ENCODE measurements at regions not wholly inside any gene's neighbourhood (a gene's known extent, or its start where the extent isn't known, plus 50 kb on each side); places are given as distances from the start of the nearest gene placed in this dataset.

DNA sequence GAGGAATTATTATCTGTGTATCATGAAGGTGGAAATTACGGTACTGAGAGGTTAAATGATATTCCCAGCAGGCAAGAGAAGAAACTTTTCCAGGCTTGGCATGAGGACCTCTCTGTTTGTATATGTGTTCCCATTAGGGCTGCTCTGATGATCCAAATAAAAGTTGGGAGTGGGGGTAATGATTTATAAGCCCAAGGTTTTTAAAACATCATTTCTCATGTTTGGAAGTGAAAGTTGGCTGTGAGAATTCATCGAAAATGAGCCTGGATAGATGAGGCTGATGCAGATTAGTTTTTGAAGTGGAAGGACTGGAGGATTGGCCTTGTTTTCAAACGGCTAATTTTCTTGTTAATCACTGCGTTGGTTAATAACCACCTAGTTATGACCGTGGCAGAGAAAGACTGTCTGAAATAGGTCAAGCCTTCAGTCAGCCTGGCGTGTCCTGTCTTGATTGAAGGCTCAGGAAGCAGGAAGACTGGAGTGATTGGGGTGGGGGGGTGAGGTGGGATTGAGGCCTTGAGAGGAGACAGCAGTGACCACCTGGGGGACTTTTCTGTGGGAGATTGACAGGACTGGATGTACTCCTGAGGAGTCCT, 391.0 kb upstream of the WWC1 start:
- DNase-seq (ENCODE audit: low read depth in 4 of 4, low spot score in 3 of 4), result no peak

DNA sequence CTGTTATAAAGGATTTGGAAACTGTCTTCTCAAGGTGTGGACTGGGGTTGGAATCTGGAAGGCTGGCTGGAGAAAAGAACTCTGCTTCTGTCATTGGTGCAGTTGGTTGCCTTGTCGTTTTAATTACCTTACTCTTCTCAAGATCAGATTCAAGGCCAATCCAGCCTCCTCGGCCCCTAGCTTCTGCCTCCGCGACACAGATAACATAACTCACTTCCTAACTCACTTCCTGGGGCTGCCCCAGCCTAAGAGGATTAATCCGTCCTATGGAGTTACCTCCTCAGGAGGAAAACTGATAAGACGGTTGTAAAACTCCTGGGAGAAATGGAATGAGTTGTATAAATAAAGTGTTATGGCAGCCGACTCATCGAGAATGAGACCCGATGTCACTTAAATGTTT, 389.1 kb upstream of the WWC1 start:
- DNase-seq (ENCODE audit: low read depth in 4 of 4, low spot score in 3 of 4), result no peak

DNA sequence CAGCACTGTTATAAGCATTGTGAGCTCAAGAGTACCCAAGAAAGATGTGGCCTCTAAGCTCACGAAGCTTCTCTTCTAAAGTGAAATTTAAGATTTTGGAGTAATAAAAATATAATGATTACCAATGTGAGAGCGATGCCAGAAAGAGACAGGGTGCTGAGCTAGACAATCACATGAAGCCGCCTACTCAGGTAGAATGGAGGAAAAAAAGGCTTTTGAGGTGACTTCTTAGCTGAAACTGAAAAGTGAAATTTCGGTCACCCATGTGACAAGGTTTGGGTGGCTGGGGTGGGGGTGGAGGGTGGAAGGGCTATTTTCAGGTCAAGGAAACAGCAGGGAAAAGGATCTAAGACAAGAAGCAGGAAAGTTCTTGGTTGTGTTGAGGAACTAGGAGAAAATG, 388.2 kb upstream of the WWC1 start:
- no peak for DNase-seq (ENCODE audit: low read depth in 4 of 4, low spot score in 3 of 4)

DNA sequence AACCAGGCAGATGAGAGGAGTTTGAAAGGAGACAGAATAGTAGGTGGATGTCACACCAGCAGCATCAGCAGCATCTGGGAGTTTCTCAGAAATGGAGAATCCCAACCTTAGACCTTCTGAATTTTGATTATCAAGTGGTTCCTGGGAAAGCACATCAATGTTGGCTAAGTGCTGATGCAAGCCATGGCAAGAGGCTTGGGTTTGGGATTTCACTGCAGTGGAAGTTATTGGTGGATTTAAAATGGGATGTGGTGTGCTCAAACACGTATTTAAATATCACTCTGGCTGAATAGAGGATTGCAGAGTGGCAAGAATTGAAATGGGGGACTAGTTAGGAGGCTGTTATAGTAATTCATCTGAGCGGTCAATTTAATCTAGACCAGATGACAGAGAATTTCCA, 387.8 kb upstream of the WWC1 start:
- no peak for DNase-seq (ENCODE audit: low read depth in 4 of 4, low spot score in 3 of 4)

DNA sequence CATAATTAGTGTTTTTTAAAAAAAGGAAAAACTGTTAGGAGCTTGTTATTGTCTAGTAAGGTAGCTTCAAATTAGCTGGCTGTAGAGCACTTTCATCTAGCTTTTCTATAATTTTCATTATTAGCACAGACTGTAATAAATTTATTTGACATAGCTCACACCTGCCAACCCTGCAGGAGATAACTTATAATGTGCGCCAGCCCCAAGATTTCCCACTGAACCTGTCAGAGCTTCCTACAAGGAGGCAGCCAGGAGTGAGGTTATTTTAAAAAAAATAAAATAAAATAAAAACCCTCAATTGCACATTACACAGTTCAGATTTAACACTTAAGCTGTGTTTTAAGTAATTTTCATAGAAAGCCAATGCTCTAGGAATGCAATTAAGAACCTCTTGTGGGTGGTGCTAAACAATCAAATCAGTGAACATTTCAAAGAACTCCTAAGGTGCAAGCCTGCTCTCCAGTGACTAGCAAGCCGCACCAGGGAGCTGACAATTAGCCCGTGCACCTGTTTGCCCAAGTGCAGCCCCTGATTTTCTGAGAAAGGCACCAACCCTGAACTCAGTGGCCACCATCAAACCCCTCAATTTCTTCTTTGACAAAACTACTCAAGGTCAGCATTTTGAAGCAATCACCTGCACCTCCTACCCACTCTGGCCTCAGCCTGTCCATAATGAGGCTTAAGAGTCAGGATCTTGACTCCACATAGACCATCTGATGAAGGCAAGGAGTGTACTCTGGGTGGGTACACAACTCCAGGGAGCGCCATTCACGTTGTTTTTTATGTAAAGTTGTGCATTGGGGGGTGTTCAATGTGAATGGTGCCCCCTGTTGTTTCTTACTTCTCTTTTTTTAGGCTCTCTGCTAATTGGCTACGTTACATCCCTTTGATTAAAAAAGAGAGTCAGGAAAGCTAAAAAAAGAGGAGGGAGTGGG, 385.3 kb upstream of the WWC1 start:
- no peak for DNase-seq (ENCODE audit: low read depth in 4 of 4, low spot score in 3 of 4)

DNA sequence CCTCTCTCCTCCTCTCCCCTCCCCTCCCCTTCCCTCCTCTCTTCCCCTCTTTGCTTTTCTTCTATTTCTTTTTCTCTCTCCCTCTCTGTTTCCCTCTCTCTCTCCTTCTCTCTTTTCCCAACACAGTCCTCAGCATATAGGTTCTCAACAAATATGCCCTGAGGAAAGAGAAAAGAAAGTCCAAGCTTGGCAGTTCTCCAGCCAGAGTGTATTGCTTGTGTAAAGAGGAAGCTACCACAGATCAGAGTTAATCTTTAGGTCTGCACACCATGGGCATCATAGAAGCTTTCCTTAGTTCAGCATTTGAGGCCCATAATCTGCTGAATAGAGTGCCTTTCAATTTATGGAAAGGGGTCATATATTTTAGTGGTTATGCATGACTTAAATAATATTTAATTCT, 382.8 kb upstream of the WWC1 start:
- no peak for DNase-seq (ENCODE audit: low read depth in 4 of 4, low spot score in 3 of 4)

DNA sequence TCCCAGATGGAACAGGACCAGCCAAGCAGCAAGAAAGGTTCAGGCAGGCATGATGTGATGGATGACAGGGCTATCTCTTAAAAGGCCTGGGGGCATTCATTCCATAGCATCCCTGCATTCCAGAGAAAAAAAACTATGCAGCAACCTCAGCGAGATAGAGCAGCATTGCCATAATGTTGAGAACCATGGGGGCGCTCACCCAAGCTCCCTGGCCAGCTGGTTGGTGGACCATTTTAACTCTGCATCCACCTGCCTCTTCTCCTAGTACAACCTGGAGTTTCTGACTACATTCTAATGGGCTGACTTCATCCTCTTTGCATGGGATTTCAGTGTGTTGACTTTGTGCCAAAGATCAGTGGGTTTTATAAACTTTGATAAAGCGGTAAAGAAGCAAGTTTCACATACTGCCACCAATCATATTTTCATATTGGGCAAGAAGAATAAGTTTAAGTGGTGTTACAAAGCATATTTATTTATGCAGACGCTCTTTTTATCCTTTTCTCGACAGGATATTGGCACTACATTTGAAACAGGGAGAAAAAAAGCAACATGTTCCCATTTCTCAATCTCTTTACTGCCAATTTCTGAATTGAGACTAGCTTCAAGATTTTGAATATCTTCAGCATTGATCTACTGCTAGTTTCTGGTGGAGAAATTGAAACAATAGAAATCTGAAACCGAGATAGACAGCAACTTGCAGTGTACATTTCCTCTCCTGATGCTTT, 378.3 kb upstream of the WWC1 start:
- no peak for DNase-seq (ENCODE audit: low read depth in 4 of 4, low spot score in 3 of 4)

DNA sequence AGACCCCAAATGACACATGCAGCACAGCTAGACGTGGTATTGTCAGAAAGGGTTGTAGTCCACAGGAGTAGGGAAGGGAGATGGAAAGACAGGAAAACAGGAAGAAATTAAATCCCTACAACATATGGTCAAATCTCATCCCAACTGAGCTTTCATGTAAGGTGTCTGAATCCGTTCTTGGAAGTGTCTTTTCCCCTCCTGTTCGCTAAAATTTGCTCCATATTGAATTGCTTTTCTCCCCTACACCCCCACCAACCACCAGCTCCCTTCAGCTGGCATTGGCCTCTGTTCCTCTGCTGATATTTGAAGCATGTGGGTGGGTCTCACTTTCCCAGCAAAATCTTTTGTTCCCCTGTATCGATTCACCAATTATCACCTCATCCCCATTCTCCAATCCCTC, 376.2 kb upstream of the WWC1 start:
- DNase-seq (ENCODE audit: low read depth in 4 of 4, low spot score in 3 of 4), result no peak

DNA sequence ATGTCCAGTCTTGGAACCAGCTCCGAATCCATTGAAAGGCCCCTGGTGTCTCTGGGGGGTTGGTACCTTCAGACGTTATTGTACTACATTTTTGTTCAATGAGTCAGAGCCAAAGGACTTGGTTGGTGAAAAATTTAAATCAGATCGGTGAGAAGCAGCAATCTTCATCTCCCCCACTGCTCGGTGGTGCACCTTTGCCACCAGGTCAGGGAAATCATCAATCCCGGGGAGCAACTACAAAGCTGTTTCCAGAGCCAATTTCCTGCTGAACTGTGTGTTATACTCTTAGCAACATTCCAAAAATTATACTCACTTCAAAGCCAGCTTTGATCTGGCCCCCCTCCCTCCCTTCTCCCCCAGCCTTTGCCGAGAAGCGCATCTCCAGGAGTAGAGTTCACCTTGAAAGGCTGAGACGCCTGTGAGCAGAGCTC, 375.2 kb upstream of the WWC1 start:
- no peak for DNase-seq (ENCODE audit: low read depth in 4 of 4, low spot score in 3 of 4)

DNA sequence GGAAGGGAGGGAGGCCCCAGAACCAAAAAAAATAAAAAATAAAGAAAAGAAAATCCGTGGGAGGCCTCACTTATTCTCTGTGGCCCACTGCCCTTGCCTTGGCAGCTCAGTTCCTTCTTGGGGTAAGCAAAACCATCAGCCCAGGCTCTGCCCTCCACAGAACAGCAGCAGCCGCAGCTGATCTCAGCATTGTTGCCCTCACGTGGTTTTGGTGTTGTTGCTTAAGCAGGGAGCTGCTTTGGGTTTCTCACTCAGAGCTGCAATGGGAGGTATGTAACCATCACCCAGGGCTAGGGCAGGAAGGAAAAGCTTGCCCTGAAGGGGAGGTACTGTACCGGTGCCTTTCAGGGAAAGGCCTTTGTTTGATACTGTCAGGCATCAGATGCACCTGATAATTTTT, 374.7 kb upstream of the WWC1 start:
- no peak for DNase-seq (ENCODE audit: low read depth in 4 of 4, low spot score in 3 of 4)

DNA sequence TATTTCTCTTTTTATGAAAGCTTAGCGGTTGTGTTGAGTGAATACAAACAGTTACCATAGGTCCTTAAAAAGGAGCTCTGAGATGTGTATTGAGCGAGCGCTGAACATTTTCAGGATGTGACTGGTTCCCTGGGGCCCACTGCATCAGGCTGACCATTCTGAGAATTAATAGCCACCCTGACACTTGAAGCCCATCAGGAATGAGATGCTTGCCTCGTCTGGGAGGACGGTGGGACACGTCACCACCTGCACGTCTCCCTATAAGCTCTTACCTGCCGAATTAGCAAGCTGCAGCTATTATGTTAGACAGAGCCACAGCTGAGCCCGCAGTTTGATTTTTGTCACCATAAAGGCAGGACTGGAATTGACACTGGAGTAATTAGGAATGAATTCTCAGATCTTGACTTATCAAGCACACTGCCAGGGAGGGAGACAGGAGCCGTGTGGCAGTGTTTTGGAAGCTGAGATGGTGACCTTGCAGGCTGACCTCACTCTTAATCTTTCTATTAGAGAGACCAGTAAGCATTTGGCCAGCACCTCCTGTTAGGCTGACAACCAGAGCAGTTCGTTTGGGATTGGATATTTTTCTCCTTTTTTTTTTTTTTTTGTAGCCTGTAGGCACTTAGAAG, 373.1 kb upstream of the WWC1 start:
- no peak for DNase-seq (ENCODE audit: low read depth in 4 of 4, low spot score in 3 of 4)

DNA sequence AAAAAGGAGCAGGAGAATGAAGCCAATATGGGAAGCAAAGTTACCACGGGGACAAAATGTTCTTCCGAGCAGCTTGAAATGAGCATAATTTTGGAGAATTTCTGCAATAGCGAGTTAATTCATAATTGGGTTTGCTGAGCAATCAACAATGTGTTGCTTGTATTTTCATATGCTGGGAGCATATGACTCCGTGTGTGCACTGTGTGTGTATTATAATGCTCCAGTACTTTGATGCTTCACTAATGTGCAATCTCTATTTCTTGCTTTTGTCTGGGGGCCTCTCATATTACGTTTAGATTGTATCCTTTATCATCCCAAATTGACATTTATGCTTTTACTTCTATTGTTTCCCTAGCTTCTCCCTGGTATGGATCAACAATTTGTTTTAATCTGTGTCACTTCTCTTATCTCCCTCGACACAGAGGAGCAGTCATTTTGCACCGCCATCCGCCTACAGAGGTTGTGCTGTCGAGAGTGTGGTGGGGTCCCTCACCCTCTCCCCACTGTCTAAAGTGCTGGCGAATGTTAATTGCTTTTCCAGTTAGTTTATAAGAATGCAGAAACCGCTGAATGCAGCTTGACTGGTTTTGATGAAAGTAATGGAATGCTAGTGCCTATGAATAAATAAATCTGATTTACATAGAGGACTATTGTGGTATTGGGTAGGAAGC, 372.5 kb upstream of the WWC1 start:
- DNase-seq (ENCODE audit: low read depth in 4 of 4, low spot score in 3 of 4), result peak in 1 of 4 donors; percentile 29

DNA sequence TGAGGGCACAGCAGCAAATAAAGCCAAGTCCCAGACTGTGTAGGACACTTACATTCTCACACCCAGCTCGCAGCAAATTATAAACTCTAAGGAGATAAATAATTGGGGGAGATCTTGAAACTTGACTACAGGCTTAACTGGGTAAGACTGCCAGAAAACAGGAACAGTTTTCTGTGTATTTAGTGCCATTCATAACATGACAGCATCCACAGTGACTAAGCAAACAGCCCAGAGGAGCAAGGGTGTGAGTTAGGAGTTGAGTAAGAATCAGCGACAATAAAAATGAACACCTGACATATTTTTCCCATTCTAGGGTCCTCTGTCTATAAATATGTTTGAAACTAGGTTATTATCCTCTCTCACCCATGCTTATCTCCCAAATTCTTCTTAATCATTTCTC, 370.9 kb upstream of the WWC1 start:
- DNase-seq (ENCODE audit: low read depth in 4 of 4, low spot score in 3 of 4), result no peak

DNA sequence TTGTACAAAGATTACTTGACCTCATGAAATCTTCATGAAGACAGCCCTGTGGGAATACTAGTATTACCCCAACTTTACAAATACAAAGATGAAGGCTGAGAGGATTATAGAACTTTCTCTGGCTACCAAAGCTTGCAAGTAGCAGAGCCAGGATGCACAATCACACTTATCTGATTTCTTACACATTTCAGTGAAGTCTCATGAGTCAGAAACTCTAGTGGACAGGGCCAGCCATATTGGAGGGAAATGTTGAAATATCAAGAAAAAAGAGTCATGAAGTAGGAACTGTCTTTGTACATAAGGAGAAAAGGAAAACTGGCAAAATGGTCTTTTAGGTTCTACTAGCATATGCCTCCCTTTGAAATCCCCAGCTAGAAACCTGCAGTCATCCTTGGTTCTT, 369.6 kb upstream of the WWC1 start:
- no peak for DNase-seq (ENCODE audit: low read depth in 4 of 4, low spot score in 3 of 4)

DNA sequence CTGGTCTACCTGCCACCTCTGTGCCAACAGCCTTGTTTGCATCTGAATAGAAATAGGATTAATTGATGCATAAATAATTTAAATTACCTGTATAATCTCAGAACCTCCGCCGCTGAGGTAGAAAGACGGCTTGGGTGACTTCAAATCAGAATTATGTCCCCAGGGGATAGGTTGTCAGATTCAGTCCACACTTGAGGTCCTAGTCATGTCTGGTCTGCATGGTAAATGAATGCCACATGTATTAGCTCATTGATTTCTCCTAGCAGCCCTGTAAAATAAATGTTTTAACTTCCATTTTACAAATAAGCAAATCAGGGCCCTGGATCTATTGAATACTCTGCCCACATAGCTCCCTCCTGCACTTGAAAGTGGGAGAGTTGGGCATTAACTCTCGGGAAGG, 368.0 kb upstream of the WWC1 start:
- DNase-seq (ENCODE audit: low read depth in 4 of 4, low spot score in 3 of 4), result no peak

DNA sequence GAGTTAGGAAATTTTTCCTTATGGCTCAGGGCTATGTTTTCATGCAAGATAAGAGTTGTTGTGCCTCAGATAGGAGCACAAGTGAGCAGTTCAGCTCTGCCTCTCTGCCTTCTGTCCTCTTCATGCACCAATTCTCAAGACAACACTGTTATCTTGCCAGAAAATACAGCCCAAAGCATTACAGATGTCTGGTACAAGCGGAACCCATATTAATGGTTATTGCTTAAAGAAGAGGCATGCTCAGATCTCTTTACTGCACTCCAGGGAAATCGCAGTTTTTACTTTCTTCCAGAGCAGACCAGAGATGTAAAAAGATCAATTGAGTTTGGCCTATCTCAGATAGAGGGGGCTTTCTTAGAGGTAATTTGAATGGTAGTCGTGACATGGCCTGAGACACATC, 361.6 kb upstream of the WWC1 start:
- no peak for DNase-seq (ENCODE audit: low read depth in 4 of 4, low spot score in 3 of 4)

DNA sequence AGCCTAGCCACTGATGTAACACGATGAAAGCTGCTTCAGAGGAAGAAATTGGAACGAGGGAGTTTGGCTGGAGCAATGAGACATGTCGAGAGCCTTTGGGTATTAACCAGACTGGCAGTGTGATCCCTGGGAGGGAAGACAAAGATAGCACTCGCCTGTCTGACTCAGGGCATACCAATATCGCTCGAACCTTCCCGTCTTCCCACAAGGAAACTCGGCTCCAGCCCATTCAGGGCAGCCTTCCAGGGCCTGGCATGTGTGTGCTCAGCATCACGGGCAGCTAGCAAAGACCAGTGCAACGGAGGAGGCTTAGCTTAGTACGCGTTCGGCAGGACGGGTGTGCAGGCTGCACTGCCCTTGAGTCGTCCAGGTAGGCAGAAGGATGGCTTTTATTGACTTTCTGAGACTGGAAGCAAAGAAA, 356.9 kb upstream of the WWC1 start:
- DNase-seq (ENCODE audit: low read depth in 4 of 4, low spot score in 3 of 4), result no peak

DNA sequence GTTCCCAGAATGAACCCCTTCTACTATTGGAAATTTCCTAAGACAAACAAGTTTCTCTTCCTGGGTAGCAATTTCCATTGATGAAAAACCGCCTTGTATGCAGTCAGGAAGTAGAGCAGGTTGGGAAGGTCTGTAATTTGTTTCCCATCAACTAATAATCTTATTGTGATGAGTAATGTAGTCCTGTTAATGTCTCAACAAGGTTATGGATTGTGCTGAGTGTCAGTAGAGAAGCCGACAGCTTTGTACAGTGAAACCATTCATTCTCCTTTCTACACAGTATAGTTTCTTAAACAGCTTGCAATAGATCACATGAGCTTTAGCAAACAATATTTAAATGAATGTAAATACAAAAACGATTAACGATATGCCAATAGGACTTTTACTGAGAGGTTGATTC, 355.4 kb upstream of the WWC1 start:
- no peak for DNase-seq (ENCODE audit: low read depth in 4 of 4, low spot score in 3 of 4)

DNA sequence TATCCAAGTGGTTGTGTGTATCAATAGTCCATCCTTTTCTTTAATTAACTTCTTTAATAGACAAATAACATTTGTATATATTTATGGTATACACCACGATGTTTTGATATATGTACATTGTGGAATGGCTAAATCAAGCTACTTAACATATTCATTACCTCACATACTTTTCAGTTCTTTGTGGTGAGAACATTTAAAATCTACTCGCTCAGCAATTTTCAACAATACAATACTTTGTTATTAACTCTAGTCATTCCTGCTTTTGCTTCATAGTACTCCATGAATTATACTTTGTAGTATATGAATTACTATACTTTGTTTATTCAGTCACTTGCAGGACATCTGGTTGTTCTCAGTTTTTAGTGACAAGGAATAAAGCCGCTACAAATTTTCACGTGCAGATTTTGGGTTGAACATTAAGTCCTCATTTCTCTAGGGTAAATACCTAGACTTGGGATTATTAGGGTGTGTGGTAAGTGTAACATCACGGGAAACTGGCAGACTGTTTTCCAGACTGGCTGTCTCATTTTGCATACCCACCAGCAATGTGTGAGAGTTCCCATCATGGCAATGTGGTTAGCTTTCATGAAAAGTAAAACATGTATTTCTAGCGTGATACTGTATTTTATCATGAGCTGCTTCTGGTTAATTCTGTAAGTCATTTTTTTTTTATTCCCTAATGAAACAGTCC, 354.4 kb upstream of the WWC1 start:
- DNase-seq (ENCODE audit: low read depth in 4 of 4, low spot score in 3 of 4), result no peak

DNA sequence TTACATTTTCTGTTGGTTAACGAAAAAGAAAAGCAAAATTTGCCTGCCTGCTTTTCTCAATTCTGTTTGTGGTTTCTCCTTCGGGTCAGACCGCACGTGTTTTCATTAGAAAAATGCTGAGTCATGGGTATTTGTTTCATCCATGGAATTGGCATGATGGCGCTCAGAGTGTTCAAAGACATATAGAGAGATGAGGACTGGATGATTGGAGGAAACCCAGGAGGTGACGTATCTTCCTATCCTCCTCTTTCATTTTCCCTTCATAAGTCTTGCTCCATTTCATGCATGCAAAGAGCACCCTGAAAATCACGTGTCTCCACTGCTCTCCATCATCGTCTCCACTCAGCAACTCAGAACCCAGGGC, 353.8 kb upstream of the WWC1 start:
- DNase-seq (ENCODE audit: low read depth in 4 of 4, low spot score in 3 of 4), result no peak
